C4-2B (cell line): ENCODE measurements at regions not wholly inside any gene's neighbourhood (a gene's known extent, or its start where the extent isn't known, plus 50 kb on each side); places are given as distances from the start of the nearest gene placed in this dataset.

Experiments
- H3K27ac ChIP-seq: fragments of 450-650 bp; 2 replicates; pipeline ENCODE4 v1.5.1; 2017
- ZFX ChIP-seq: fragments of 450-650 bp; IDR thresholded peaks from 2 replicates; pipeline ENCODE4 v1.6.1; 2017
- TF ChIP-seq, protein P1 (sequence below): fragments of 450-650 bp; conservative IDR thresholded peaks from 2 replicates; pipeline ENCODE4 v1.5.1; 2017; ENCODE audit warnings: mild to moderate bottlenecking

- TF ChIP-seq, protein P1, sequence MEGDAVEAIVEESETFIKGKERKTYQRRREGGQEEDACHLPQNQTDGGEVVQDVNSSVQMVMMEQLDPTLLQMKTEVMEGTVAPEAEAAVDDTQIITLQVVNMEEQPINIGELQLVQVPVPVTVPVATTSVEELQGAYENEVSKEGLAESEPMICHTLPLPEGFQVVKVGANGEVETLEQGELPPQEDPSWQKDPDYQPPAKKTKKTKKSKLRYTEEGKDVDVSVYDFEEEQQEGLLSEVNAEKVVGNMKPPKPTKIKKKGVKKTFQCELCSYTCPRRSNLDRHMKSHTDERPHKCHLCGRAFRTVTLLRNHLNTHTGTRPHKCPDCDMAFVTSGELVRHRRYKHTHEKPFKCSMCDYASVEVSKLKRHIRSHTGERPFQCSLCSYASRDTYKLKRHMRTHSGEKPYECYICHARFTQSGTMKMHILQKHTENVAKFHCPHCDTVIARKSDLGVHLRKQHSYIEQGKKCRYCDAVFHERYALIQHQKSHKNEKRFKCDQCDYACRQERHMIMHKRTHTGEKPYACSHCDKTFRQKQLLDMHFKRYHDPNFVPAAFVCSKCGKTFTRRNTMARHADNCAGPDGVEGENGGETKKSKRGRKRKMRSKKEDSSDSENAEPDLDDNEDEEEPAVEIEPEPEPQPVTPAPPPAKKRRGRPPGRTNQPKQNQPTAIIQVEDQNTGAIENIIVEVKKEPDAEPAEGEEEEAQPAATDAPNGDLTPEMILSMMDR = no peak
- TF ChIP-seq ZFX = no peak
- H3K27ac ChIP-seq = no peak overlapping the region
Measured at GRCh38 chr1:203935321-203935720, 73.9 kb downstream of the SNRPE start.

DNA sequence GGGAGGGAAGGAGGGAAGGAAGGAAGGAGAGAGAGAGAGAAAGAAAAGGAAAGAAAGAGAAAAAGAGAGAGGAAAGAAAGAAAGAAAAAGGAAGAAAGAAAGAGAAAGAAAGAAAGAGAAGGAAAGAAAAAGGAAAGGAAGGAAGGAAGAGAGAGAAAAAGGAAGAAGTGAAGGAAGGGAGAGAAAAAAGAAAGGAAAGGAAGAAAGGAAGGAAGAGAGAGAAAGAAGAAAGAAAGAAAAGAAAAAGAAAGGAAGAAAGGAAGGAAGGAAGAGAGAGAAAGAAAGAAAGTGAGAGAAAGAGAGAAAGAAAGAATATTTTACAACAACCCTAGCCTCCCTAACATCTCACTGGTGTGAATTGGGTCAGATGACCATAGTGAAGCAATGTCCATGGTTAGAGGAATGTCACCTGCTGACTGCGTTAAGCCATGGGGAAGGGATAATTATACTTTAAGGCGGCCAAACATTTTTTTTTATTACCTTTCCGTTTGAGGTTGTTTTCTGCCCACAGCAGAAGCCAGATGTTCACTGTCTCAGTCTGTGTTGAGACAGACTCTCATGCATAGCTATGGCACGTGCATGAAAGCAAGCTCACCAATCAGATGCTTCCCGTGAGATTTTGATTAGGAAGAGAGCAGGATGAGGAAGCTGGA is 76.4 kb downstream of the SNRPE start:
- H3K27ac ChIP-seq = no peak overlapping the region
- no peak for TF ChIP-seq ZFX
- TF ChIP-seq, protein P1 = no peak

DNA sequence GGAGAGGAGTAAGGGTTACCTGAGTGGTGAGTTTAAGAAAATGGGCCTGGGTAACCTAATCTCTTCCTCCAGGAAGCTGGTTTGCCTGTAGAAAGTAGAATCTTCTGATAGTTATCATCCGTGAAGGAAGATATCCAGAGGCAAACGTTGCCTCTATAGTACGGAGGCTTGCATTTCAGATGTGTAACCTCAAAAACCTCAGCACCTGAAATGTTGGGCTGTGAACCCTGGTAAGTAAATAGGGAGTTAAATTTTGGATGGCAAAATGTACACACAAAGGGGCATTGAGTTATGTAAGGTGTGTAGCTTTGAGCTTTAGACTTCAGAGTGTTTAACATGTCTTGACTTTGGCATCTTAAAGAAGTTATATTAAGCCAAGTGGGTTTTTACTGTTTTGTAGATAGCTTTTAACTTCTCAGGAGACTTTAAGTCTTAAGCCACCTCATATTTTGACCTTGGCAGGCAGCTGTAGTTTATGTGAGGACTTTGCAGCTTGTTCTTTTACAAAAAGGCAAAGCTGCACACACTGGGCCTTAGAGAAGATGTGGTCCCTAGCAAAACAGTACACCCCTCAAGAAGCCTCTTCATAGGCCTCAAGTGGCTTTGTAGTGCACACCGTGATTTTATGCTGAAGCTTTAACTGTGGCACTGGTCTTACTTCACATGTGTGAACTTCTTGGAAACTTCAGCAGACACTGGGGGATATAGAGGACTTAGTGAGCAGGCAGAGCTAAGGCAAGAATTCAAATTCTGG is 83.4 kb downstream of the SNRPE start:
- TF ChIP-seq, protein P1 = no peak
- TF ChIP-seq ZFX = no peak
- H3K27ac ChIP-seq = no peak overlapping the region

- no peak overlapping the region for H3K27ac ChIP-seq
- no peak for TF ChIP-seq ZFX
- TF ChIP-seq, protein P1 = no peak
Measured at GRCh38 chr1:203954293-203954692, 92.9 kb downstream of the SNRPE start.

- TF ChIP-seq, protein P1 = no peak
- no peak for TF ChIP-seq ZFX
- H3K27ac ChIP-seq = no peak overlapping the region
Measured at GRCh38 chr1:203954788-203955552, 93.6 kb downstream of the SNRPE start.

- no peak overlapping the region for H3K27ac ChIP-seq
- TF ChIP-seq, protein P1 = no peak
- no peak for TF ChIP-seq ZFX
Measured at GRCh38 chr1:203968761-203969160, 104.2 kb upstream of the SOX13 start.

GRCh38 chr1:203969846-203970245 is 103.1 kb upstream of the SOX13 start:
- TF ChIP-seq ZFX = no peak
- TF ChIP-seq, protein P1 = no peak
- no peak overlapping the region for H3K27ac ChIP-seq
